GM12801 (cell line): ENCODE measurements at regions not wholly inside any gene's neighbourhood (a gene's known extent, or its start where the extent isn't known, plus 50 kb on each side); places are given as distances from the start of the nearest gene placed in this dataset.

Source experiments
- TF ChIP-seq, protein P1 (sequence below): IDR thresholded peaks from one replicate; pipeline ENCODE4 v1.5.1; 2011; ENCODE audit warnings: control low read depth; ENCODE audit not compliant: insufficient read length; ENCODE audit errors: extremely low read depth

DNA sequence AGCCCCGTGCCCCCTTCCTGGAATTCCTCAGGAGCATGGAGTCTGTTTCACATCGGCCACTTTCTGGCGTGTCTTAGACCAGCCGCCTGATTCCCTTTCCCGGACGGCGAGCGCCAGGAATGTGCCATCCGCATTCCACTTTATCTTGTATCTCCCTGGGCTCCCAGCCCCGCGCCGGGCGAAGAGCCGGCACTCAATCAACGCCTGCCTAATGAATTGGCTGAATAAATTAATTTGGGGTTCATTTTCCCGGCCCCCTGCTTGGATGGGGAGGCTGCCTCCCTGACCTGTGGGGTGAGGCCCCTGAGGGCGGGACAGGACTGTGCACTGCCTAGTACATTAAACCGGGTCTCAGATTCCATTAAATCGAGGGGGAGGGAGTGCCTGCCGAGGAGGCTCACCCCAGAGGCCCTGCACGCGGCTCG, 282.3 kb upstream of the TNRC6C start:
- TF ChIP-seq, protein P1, sequence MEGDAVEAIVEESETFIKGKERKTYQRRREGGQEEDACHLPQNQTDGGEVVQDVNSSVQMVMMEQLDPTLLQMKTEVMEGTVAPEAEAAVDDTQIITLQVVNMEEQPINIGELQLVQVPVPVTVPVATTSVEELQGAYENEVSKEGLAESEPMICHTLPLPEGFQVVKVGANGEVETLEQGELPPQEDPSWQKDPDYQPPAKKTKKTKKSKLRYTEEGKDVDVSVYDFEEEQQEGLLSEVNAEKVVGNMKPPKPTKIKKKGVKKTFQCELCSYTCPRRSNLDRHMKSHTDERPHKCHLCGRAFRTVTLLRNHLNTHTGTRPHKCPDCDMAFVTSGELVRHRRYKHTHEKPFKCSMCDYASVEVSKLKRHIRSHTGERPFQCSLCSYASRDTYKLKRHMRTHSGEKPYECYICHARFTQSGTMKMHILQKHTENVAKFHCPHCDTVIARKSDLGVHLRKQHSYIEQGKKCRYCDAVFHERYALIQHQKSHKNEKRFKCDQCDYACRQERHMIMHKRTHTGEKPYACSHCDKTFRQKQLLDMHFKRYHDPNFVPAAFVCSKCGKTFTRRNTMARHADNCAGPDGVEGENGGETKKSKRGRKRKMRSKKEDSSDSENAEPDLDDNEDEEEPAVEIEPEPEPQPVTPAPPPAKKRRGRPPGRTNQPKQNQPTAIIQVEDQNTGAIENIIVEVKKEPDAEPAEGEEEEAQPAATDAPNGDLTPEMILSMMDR, result no peak

DNA sequence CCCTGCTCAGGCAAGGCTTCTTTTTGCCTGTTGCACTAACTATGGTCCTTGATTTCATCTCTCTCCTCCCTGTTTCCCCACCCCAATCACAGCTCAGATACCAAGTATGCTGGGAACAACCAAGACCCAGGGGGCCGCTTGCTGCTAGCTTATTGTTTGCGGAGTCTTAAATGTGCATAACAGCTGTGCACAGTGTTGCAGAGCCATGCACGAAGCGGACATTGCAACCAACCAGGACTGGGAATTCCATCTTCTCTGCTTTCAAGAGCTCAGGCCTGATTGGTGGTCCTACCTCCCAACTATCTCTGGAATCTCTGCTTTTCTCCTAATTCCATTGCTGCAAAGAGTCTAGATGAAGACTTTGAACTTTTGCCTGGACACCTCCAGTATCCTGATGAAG, 281.3 kb upstream of the TNRC6C start:
- TF ChIP-seq, protein P1, result no peak

DNA sequence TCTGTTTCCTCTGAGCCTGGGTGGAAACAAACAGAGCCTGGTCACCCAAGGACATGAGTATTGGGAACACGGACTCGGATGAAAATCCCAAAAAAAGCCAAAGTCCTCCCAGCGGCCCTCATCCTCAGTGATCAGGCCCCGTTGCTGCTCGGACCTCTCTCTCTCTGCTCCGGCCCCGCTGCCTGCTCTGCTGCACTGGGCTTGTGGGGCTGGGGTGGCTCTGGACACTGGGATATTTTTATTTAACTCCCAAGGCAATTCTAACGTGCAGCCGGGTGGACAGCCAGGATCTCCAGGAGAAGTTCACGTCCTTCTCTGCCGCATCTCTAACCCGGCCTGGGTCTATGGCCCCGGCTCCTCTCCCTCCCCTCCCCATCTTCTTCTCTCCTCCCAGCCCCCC, 280.9 kb upstream of the TNRC6C start:
- TF ChIP-seq, protein P1, result no peak

DNA sequence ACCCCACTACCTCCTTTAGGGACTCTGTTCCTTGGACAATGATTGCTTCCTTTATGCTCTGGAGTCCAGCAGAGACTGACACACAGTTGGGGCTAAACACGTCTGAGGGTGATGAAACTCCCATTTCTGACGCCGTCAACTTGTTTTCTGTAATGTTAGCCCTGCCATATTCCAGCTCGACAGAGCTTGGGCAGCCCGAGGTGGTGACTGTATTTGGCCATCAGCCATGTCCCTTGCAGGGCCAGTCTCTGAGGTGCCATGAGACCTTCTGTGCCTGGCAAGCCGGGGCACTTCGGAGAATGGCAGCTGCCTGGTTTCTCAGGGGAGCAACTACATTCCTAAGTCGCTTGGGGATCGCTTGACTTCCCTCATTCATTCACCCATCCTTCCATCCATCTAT, 278.9 kb upstream of the TNRC6C start:
- TF ChIP-seq, protein P1, result no peak

DNA sequence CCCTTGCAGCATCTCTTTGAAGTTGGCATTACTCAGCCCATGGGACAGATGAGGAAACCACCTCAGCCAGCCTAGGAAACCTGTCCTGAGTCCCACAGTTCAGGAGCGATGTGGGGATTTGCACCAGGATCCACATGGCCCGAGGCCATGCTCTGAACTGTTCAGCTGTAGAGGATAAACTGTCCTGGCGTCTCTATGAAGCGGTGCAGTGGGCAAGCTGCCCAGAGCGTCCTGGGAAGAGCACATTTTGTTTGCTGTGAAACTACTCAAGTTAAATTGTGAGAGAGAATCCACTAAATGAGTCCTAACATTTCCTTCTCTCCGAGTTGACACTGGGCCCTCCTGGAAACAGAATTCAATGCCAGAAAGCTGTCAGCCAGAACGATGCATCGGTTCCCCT, 276.6 kb upstream of the TNRC6C start:
- TF ChIP-seq, protein P1, result no peak

DNA sequence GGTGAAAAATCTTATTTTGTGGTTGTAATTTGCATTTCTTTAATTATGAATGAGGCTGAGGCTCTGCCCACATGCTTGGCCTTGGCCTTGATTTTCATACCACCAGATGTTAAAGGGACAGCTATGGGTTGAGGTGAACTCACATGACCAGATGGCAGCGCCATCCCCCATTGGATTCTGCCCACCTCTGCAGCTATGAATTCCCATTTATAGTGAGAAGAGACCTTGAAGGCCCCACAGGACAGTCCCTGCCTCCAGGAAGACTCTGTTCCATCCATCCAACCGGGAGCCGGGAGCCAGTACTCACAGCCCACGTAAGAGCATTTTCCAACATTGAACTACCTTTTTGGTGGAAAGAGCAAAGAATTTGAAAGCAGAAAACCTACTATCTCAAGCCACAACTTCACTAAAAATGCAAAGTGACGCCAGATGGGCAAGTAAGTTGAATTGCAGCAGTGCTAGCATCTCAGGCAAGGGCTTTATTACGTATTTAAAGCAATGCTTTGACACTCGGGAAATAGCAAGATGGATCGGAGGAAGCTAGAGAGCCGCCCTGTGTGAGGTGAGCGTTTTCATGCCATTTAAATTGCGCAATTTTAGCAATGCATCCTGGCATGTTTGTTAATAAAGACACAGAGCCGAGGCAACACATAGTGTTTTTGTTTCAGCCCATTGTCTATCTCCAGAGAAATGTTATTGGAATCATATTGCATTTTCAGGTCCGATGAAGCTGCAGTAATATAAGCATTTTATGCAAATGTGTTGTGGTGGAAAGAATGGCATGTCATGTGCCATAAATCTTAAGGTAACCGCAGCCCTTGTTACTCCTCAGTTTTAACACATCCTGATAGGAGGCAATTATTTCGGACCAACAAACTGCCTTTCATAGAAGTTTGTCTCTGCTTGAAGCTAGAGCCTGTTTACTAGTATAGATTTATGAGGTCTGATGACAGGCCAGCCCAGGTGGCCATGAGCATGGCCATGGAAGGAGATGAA, 273.4 kb upstream of the TNRC6C start:
- TF ChIP-seq, protein P1, result no peak

DNA sequence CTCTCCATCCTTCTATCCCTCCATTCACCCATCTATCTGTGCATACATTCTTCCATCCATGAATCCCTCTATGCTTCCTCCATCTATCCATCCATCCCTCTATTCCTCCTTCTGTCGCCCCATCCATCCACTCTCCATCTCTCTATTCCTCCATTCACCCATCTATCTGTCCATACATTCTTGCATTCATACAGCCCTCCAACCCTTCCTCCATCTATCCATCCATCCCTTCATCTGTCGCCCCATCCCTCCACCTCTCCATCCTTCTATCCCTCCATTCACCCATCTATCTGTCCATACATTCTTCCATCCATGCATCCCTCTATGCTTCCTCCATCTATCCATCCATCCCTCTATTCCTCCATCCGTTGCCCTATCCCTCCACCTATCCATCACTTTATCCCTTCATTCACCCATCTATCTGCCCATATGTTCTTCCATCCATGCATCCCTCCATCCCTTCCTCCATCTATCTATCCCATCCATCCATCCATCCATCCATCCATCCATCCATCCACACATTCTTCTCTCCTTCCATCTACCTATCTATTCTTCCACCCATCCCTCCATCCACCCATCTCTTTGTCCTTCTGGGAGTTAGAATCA, 272.5 kb upstream of the TNRC6C start:
- TF ChIP-seq, protein P1, result no peak
